Stimulated activated naive CD8-positive, alpha-beta T cell treated with anti-CD3 and anti-CD28 coated beads, Interleukin-15, Interleukin-2, amounts not matched to agents 100 U/mL and 50 U/mL, for 24 hours (primary cell): ENCODE measurements at regions not wholly inside any gene's neighbourhood (a gene's known extent, or its start where the extent isn't known, plus 50 kb on each side); places are given as distances from the start of the nearest gene placed in this dataset.
"Not testable (repeated sequence)": the region's sequence is repeated elsewhere in the genome, so short reads cannot be mapped to it uniquely, and the experiment has no call there.

ENCODE experiments used
- ATAC-seq: fragments of 150-1000 bp; cut with Tn5 transposase; one replicate; pipeline ENCODE4 v1.10.0; 2021
- DNase-seq: peaks from one replicate; pipeline ENCODE4 v3.0.0; 2021

DNA sequence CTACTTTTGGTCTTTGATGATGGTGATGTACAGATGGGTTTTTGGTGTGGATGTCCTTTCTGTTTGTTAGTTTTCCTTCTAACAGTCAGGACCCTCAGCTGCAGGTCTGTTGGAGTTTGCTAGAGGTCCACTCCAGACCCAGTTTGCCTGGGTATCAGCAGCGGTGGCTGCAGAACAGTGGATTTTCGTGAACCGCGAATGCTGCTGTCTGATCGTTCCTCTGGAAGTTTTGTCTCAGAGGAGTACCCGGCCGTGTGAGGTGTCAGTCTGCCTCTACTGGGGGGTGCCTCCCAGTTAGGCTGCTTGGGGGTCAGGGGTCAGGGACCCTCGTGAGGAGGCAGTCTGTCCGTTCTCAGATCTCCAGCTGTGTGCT lies 56.6 kb upstream of the TNFAIP8 start:
- not testable (repeated sequence) for DNase-seq, ATAC-seq

DNA sequence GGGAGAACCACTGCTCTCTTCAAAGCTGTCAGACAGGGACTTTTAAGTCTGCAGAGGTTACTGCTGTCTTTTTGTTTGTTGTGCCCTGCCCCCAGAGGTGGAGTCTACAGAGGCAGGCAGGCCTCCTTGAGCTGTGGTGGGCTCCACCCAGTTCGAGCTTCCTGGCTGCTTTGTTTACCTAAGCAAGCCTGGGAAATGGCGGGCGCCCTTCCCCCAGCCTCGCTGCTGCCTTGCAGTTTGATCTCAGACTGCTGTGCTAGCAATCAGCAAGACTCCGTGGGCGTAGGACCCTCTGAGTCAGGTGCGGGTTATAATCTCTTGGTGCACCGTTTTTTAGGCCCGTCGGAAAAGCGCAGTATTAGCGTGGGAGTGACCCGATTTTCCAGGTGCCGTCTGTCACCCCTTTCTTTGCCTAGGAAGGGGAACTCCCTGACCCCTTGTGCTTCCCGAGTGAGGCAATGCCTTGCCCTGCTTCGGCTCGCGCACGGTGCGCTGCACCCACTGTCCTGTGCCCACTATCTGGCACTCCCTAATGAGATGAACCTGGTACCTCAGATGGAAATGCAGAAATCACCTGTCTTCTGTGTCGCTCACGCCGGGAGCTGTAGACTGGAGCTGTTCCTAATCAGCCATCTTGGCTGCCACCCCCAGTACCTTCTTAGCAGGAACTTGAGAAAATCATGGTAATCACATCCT lies 56.1 kb upstream of the TNFAIP8 start:
- peak; percentile 89 for DNase-seq
- peak; percentile 34 for ATAC-seq

- no peak for DNase-seq
- ATAC-seq: no peak
Observed at GRCh38 chr5:119300311-119300670, 55.5 kb upstream of the TNFAIP8 start.

DNA sequence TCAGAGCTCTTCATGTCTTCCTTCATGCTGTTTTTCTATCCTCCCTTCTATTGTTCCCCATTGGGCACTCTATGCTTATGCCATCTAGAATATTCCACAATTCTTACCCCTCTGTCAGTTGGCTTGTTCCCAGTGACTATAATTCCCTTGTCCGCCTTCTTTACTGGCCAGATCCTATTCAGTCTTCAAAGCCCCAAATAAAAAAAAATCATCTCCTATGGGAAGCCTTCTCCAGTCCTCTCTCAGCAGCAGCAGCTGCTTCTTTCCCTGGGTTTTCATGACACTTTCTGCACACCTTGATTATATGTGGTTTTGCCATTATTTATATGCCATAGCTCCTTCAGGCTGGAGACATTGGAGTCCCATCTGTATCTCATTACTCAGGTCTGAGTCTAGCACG lies 54.6 kb upstream of the TNFAIP8 start:
- DNase-seq: no peak

GRCh38 chr5:119301906-119302305 lies 53.9 kb upstream of the TNFAIP8 start:
- no peak for DNase-seq
- no peak for ATAC-seq

More for the DNA sequence above, 54.6 kb upstream of the TNFAIP8 start:
- no peak for ATAC-seq

GRCh38 chr5:119302449-119302848 lies 53.4 kb upstream of the TNFAIP8 start:
- no peak for ATAC-seq
- no peak for DNase-seq

DNA sequence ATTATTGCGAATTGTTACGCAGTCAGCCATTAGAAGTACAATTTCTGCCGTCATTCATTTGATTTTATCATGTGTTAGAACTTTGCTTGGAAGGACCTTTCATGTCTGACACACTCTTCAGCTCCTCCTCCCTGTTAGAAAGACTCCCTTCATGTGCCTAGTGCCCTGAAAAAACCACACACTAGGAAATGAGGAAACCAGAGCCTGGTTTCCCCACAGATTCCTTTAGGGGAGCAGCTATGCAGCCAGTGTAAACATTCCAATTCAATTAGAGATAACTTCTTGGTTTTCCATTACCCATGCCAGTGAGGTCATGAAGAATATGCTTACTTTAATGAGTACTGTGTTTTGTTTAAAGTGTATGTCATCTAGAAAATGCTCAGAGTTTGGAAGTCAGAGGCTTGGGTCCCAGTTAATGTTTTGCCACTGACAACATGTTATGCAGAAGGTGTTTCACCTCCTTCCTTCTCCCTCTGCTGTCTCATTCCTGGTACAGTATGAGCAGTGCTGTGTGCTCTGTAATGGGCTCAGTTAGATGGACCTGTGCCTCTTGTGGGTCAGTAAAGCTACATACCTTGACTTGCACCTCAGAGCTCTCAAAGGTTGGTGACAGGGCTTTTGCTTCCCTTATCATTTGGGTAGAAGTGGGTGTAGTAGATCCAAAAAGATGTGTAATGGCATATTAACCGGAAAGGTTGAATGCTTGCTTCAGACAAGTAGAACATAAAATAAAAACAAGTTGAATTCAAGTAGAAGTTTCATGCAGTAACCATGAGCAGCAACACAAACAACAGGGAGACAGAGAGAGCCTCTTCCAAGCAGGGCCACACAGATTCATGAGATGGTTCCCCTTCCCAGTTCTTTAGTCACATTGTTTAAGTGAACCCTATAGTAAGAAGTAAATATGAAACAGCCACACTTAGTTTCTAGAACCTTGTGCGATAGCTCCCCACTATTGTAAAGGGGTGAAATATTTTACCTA lies 52.6 kb upstream of the TNFAIP8 start:
- no peak for DNase-seq
- peak; percentile 59 for ATAC-seq

GRCh38 chr5:119304439-119305211 lies 51.2 kb upstream of the TNFAIP8 start:
- DNase-seq (no peak), ATAC-seq (no peak)
